Calu3 (cell line): ENCODE measurements at regions not wholly inside any gene's neighbourhood (a gene's known extent, or its start where the extent isn't known, plus 50 kb on each side); places are given as distances from the start of the nearest gene placed in this dataset.

Experiments used
- BruUV-seq: library from RNA; stranded (reverse); fragments of 400-500 nt; replicated peaks from 2 replicates; lab custom pipeline; 2021; lab: Mats Ljungman, UMichigan
- CTCF ChIA-PET: fragments of 300-600 bp; sonication (Branson Sonifier 250); formaldehyde crosslinking; loops from one replicate; lab custom pipeline; 2022; ENCODE audit warnings: antibody characterized with exemption; lab: Charles Lee
- DNase-seq: peaks from one replicate; pipeline ENCODE4 v3.0.0; 2022
- H3K27ac Mint-ChIP-seq: one replicate; pipeline ENCODE4 v1.8.0; 2022; ENCODE audit warnings: mixed read lengths; ENCODE audit not compliant: unreplicated experiment
- H3K27me3 Mint-ChIP-seq: one replicate; pipeline ENCODE4 v1.8.0; 2022; ENCODE audit warnings: mixed read lengths; ENCODE audit not compliant: unreplicated experiment
- H3K36me3 Mint-ChIP-seq: one replicate; pipeline ENCODE4 v1.8.0; 2022; ENCODE audit warnings: mild to moderate bottlenecking, moderate library complexity, mixed read lengths; ENCODE audit not compliant: insufficient read depth, unreplicated experiment
- H3K4me1 Mint-ChIP-seq: one replicate; pipeline ENCODE4 v1.8.0; 2022; ENCODE audit warnings: mild to moderate bottlenecking, low read depth, mixed read lengths; ENCODE audit not compliant: unreplicated experiment
- H3K4me3 Mint-ChIP-seq: one replicate; pipeline ENCODE4 v1.8.0; 2022; ENCODE audit warnings: mild to moderate bottlenecking, low read depth, moderate library complexity, mixed read lengths; ENCODE audit not compliant: unreplicated experiment
- H3K9me3 Mint-ChIP-seq: one replicate; pipeline ENCODE4 v1.8.0; 2022; ENCODE audit warnings: low read depth, mixed read lengths; ENCODE audit not compliant: unreplicated experiment
- intact Hi-C: fragments of 100-400 bp; cut with micrococcal nuclease; formaldehyde crosslinking; loops from one replicate; pipeline ENCODE4 v1.10.0; 2022; ENCODE audit not compliant: unreplicated experiment
- TF ChIP-seq, protein P1 (sequence below): fragments of 200-600 bp; IDR thresholded peaks from one replicate; pipeline ENCODE4 v1.8.0; 2022; ENCODE audit warnings: antibody characterized with exemption; ENCODE audit not compliant: unreplicated experiment

DNA sequence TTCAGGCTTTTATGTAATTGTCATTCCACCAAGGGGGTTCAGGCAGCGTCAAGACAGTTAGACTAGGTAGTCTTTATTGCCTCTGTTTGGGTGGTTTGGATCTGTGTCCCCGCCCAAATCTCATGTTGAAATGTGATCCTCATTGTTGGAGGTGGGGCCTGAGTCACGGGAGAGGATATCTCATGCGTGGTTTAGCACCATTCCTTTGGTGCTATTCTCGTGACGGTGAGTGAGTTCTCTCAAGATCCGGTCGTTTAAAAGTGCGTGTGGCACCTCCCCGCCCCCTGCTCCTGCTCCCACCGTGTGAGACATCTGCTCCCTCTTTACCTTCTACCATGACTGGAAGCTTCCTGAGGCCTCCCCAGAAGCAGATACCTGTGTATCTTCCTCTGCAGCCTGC lies 51.3 kb upstream of the FOXC1 start:
- Mint-ChIP-seq H3K36me3 (peaks cover 5% of the 10 kb centered on the region), H3K27me3 (peaks cover 43% of the 10 kb centered on the region), H3K27ac (no peak overlapping the region), H3K4me1 (peaks cover 9% of the 10 kb centered on the region), H3K4me3 (no peak overlapping the region), H3K9me3 (no peaks in the 10 kb centered on the region)
- BruUV-seq = no TSS peak
- DNase-seq = no peak
- CTCF ChIA-PET = no interaction called here
- TF ChIP-seq, protein P1, sequence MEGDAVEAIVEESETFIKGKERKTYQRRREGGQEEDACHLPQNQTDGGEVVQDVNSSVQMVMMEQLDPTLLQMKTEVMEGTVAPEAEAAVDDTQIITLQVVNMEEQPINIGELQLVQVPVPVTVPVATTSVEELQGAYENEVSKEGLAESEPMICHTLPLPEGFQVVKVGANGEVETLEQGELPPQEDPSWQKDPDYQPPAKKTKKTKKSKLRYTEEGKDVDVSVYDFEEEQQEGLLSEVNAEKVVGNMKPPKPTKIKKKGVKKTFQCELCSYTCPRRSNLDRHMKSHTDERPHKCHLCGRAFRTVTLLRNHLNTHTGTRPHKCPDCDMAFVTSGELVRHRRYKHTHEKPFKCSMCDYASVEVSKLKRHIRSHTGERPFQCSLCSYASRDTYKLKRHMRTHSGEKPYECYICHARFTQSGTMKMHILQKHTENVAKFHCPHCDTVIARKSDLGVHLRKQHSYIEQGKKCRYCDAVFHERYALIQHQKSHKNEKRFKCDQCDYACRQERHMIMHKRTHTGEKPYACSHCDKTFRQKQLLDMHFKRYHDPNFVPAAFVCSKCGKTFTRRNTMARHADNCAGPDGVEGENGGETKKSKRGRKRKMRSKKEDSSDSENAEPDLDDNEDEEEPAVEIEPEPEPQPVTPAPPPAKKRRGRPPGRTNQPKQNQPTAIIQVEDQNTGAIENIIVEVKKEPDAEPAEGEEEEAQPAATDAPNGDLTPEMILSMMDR = no peak
- intact Hi-C loops = no loop called here
